HG03139 (cell line): ENCODE measurements at regions not wholly inside any gene's neighbourhood (a gene's known extent, or its start where the extent isn't known, plus 50 kb on each side); places are given as distances from the start of the nearest gene placed in this dataset.

ENCODE experiments used
- ATAC-seq: cut with Tn5 transposase; IDR thresholded peaks from one replicate; pipeline ENCODE4 v1.9.1; 2021; ENCODE audit not compliant: unreplicated experiment

DNA sequence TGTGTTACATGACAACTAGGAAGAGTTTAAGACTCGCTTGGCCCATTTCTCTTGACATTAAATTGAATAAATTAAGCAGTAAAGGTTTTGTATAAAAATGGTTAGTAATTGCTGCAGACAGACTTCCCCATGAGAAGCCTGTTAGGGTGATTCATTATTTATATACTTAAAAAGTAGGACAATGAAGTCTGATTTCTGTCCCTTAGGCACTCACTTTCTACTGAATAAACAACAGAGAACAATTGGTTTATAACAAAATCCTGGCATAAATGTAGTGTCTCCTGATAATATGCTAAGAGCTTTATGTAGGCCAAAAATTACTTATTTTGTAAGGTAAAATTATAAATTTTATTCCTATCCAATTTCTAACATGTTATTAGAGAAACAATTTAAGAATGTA lies 2138.5 kb upstream of the PCDH20 start:
- no peak for ATAC-seq

- no peak for ATAC-seq
Observed at GRCh38 chr13:63551731-63552130, 2136.1 kb upstream of the PCDH20 start.

GRCh38 chr13:63546524-63546923 lies 2130.9 kb upstream of the PCDH20 start:
- no peak for ATAC-seq

DNA sequence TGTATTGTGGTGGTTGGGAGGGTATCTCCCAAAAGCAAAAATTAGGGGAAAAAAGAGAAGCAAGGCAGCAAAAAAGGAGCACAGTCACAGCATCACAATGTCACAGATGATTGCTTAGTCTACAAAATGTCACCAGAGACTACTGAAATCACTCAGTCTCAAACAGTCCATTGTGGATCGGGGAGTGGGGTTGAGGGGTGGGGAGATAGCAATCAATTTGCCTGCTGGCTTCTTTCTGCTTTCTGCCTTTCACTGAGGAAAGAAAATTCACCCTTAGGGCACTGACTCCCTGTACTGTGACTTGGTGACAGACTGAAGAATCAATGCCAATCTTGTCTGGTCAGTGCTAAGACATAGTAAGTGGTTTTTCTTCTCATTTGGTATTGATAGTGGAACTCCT lies 2127.1 kb upstream of the PCDH20 start:
- no peak for ATAC-seq

DNA sequence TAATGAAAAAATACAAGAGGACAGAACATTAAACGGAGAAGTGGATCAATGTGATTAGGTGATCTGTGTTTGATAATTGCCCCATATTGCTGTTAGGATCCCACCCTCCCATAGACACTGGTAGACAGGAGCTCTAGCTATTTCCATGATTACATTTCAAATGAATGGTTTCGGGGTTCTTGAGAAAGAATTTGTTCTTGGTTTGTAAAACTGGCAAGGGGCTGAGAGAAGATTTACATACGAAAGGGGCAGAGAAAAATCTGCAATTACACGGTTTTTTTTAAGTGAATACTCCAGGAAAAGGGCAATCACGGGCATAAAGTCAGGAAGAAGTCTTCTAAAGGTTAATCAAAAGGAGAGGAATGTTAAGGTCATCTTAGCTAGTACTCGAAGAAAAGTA lies 2125.7 kb upstream of the PCDH20 start:
- no peak for ATAC-seq

DNA sequence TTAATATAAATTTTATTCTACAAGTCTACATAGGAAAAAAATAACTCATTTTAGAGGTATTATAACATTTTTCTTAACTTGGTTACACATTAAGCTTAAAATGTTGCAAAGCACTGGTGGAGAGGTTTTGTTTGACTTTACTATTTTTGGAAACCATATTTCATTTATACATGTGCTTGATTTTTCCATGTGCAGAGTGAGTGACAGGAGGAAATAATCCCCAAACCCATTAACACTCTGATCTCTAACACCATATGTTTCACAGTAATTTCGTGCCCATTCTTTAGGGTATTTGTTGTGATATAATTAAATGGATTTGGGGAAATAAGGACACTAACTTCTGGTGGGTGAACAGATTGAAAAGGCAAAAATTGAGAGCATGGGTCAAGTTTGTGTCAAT lies 2124.4 kb upstream of the PCDH20 start:
- no peak for ATAC-seq

GRCh38 chr13:63517371-63517770 lies 2101.7 kb upstream of the PCDH20 start:
- no peak for ATAC-seq

GRCh38 chr13:63516124-63516523 lies 2100.5 kb upstream of the PCDH20 start:
- ATAC-seq = no peak

- ATAC-seq = no peak
Observed at GRCh38 chr13:63514886-63515285, 2099.2 kb upstream of the PCDH20 start.

- ATAC-seq = no peak
Observed at GRCh38 chr13:63512095-63512494, 2096.4 kb upstream of the PCDH20 start.

GRCh38 chr13:63501702-63502101 lies 2086.1 kb upstream of the PCDH20 start:
- no peak for ATAC-seq

DNA sequence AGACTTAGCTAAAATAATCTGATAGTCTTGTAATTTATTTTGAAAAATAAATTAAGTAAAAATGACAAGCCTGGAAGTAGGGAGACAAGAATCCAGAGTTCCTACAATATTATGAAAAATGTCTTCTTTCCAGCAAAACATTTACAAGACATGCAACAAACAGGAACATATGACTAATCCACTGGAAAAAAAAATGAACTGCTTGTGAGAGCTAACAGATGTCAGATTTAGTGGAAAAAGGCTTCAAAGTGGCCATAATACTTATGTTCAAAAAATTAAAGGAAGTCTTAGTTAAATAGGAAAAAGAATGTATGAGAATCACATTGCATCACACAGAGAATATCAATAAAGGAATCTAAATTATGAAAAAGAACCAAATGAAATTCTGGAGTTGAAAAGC lies 2082.0 kb upstream of the PCDH20 start:
- no peak for ATAC-seq

- no peak for ATAC-seq
Observed at GRCh38 chr13:63492604-63493003, 2077.0 kb upstream of the PCDH20 start.

- no peak for ATAC-seq
Observed at GRCh38 chr13:63490149-63490548, 2074.5 kb upstream of the PCDH20 start.

DNA sequence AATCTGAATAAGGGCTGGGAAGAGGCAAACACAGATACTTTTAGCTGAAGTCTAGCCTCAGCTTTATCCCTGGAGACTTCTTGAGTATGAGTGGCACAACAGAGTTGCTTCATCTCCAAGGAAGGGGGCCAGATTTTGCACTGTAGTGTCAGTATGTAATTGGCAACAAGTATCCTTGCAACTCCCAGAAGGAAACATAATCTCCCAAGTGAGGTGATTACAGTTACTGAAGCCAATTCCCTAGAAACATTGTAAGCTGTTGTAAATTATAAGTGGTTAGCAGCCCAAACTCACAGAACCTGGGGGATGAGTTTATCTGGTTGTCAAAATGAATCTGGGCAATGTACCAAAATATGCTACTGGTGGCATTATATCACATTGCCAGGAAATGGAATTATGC lies 2065.7 kb upstream of the PCDH20 start:
- no peak for ATAC-seq

DNA sequence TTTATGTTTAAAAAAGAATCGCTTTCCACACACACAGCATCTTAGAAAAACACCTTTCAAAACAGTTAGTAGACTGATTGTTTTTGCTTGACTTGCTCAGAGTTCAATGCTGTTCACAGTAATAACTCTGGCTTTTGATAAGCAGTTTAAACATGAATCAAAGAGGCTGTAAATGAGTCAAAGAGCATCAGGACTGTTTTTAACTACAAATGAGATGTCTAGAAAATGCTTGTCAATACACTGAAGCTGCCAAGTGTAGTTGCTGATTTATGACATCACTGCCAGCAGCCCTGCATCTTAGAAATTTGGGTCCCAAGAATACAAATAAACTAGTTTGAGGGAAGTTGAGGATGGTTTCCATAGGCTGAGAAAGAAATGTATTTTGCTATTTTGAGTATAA lies 2057.1 kb upstream of the PCDH20 start:
- ATAC-seq = no peak

DNA sequence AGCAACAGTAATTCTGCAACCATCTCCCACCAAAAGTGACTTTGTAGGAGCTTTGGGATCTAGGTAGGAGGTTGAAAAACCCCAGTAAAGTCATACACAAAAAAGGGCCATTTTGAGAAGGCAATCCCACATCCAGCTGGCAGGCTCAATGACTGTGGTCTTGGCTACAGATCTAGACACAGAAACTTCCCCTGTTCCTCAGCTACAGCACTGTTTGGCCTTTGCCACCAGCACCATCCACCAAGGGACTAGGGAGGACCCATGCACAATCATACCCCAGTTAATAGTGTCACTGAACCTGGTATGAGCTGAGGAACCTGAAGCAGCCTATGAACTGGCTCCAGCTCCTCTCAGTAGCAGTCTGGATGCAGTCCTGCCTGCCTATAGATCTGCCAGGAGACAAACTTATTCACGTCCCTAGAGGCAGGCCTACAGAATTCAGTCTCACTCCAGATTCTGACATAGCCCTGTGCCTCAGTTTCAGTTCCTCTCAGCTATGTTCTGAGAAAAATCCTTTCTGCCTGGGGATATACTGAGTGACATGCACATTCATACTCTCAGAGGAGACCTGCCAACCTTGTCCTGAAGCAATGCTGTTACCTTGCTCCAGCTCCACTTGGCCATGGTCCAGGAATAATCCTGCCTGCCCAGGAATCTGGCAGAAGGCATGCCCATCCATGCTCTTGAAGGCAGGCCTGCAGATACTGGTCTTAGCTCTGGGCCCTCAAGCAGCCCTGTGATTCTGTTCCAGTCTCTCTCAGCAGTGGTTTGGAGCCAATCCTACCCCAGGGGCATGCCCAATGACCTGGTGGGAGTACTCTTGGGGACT lies 2048.3 kb upstream of the PCDH20 start:
- peak; percentile 75 for ATAC-seq

DNA sequence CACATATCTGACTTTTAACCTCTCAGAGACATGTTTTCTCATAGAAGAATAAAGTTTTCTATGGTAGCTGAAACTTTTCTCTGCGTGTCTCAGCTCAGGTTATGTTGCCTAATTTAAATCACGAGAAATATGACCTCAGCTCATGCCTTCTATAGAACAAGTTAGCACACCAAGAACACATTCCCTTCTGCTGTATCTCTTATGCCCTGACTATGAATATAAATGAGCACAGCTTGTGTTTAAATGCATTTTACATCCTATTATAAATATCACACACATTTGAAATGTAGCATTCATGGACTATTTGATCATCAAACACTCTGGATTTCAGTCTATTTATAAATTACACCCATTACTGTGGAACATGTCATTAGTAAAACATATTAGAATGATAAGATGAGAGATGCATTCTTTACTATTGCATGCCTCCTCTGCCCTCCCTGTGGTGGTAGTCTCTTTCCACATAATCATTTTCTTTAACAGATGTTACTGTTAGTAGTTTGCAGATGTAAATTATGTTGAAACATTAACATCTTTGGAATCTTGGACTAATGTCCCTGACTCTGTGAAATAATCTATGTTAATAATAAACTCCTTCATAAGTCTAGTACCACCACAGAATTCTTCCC lies 2044.9 kb upstream of the PCDH20 start:
- ATAC-seq = no peak

- no peak for ATAC-seq
Observed at GRCh38 chr13:63457186-63457585, 2041.5 kb upstream of the PCDH20 start.

DNA sequence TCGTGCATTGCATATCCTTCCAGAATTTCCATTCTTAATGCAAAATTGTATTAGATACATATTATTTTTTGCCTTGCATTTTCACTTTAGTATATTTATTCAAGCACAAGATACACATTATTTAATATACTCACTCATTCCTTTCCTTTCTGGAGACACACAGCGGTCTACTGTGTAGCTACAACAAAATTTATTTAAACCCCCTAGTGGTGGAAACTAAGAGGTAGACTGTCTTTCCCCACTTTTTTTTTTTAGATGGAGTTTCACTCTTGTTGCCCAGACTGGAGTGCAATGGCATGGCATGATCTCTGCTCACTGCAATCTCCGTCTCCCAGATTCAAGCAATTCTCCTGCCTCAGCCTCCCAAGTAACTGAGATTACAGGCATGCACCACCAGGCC lies 2040.3 kb upstream of the PCDH20 start:
- ATAC-seq = no peak

- no peak for ATAC-seq
Observed at GRCh38 chr13:63449550-63449949, 2033.9 kb upstream of the PCDH20 start.

DNA sequence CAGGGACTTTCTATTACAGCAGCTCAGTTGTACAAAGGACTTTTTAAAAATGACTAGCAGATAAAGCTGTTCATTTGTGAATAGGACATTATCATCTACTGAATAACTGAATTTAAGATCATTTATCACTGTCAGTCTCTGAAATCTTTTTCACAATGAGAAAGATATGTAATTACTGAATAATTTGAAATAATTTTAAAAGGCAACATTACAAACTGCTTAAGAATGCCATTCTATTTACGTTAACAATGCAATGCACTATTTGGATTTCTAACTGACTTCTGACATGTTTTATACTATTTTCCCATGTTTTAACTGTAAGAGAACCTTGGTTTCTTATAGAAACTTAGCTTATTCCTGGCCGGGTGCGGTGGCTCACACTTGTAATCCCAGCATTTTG lies 2033.0 kb upstream of the PCDH20 start:
- ATAC-seq = no peak

- no peak for ATAC-seq
Observed at GRCh38 chr13:63446329-63446728, 2030.7 kb upstream of the PCDH20 start.
